LoVo (cell line): ENCODE measurements at regions not wholly inside any gene's neighbourhood (a gene's known extent, or its start where the extent isn't known, plus 50 kb on each side); places are given as distances from the start of the nearest gene placed in this dataset.
"Not testable (repeated sequence)": the region's sequence is repeated elsewhere in the genome, so short reads cannot be mapped to it uniquely, and the experiment has no call there.

Experiments
- DNase-seq: peaks from one replicate; pipeline ENCODE4 v3.0.0-alpha.2; 2016; ENCODE audit warnings: low spot score

GRCh38 chr1:194816859-194817258 lies 1630.4 kb upstream of the B3GALT2 start:
- DNase-seq, result no peak

DNA sequence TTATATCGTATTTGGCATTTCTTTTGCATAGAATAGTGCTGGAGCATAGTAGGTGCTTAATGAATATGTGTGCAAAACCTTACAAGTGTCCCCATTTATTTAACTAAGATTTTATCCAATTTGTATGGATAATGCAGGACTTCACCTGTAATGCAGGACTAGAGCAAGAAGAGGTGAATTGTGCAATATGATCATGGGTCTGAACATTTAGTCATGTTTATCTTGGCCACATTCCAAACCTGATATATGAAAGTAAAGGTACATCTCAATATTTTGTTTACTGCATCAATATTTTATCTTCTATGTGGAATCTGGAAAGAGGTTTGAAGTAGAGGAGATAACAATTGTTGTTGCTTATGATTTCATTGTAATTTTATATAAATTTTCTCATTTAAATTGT lies 1626.7 kb upstream of the B3GALT2 start:
- no peak for DNase-seq

- DNase-seq, result no peak
Observed at GRCh38 chr1:194809665-194810064, 1623.3 kb upstream of the B3GALT2 start.

GRCh38 chr1:194809215-194809614 lies 1622.8 kb upstream of the B3GALT2 start:
- no peak for DNase-seq

- no peak for DNase-seq
Observed at GRCh38 chr1:194807530-194808220, 1621.3 kb upstream of the B3GALT2 start.

- no peak for DNase-seq
Observed at GRCh38 chr1:194802572-194802971, 1616.2 kb upstream of the B3GALT2 start.

DNA sequence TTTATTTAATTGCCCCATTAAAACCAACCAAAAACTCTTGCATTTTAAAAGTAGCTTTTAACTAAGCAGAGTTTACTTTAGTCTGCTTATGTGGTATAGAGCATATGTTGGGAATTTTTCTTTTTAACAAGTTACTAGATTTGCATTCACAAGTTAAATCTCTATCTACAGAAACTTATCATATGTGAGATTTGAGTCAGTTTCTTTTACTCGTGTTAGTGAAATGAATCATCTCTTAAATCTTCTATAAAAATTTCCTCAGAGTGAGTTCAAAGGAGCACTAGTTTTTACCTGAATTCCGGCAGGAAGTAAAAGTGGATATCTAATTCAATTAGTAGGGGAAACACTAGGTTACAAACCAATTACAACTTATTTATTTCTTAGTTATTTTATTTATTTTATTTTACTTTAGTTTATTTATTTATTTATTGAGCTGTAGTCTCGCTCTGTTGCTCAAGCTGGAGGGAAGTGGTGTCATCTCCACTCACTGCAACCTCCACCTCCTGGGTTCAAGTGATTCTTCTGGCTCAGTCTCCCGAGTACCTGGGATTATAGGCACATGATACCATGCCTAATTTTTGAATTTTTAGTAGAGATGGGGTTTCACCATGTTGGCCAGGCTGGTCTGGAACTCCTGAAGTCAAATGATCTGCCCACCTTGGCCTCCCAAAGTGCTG lies 1609.6 kb upstream of the B3GALT2 start:
- DNase-seq, result no peak

DNA sequence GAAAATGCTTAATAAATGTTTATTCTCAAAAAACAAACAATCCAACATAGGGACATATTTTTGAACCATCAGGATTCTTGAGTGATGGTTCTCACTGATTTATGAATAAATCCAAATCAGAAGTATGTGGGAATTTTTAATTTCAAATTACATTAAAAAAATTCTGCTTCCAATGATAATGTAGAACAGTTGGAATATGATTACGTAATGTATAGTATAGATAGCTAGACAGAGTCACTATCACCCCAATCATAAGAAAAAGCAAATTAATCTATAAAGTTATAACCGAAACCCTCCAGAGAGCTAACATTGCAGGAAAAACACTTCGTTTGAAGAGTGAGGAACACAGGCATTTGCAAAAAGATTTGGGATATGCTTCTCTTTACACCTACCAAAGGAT lies 1600.6 kb upstream of the B3GALT2 start:
- no peak for DNase-seq

- DNase-seq, result no peak
Observed at GRCh38 chr1:194786027-194786426, 1599.6 kb upstream of the B3GALT2 start.

- no peak for DNase-seq
Observed at GRCh38 chr1:194776657-194777056, 1590.2 kb upstream of the B3GALT2 start.

DNA sequence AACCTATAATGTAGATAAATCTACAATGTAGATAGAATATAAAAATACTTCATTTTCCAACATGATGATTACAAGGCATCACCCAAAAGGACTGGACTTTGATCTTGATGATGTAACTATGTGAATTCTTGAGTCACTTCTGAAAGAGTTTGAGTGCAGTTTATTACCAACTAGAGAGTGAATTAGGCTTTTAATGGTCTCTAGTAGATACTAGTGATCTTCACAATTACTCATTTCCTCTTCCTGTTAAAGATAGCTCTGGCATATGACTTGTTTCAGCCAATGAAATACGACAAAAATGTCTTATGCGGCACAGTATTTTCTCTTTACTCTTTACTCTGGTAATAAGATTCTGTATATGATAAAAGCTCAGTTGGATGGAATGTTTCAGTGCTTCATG lies 1588.1 kb upstream of the B3GALT2 start:
- peak; percentile 3 for DNase-seq

DNA sequence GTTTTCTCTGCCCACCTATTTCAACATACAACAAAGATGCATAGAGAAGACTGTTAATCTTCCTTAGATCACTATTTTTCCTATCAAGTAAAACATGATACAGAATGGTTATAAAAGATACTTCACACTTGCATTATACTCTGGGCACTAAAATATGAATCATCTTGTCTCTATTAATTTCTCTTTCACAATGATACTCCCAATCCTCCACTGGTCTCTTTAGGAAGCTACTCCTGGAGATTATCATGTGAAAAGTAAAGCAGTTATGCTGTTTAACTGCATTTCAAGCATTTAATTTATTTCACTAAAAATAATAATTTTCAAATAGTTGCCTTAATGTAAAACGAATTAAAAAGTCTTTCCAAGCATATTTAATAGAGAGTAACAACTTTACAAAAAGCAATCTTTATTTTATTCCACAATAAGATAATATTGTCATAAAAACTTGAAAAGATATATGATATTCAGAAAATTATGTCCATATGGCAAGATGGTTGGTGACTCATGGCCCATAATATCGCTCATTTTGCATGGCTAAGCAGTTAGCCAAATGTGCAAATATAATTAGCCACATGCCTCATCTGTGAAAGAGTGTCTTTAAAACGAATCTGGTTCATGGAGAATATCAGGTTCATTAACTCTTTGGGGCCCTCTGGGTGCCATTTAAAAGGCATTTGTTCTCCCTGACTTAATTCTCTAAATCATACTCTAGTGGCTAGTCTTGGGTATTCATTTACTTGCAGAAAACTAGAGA lies 1569.0 kb upstream of the B3GALT2 start:
- no peak for DNase-seq

DNA sequence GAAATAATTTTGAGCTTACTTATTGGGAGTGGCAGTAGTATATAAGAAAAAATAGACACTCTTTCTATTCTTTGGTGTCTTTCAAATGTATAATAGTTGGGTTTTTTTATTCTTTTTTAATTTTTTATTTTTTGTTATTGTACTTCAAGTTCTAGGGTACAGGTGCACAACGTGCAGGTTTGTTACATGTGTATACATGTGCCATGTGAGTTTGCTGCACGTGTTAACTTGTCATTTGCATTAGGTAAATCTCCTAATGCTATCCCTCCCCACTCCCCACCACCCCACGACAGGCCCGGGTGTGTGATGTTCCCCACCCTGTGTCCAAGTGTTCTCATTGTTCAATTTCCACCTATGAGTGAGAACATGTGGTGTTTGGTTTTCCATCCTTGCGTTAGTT lies 1552.4 kb upstream of the B3GALT2 start:
- DNase-seq, result not testable (repeated sequence)

GRCh38 chr1:194734970-194735369 lies 1548.6 kb upstream of the B3GALT2 start:
- no peak for DNase-seq

DNA sequence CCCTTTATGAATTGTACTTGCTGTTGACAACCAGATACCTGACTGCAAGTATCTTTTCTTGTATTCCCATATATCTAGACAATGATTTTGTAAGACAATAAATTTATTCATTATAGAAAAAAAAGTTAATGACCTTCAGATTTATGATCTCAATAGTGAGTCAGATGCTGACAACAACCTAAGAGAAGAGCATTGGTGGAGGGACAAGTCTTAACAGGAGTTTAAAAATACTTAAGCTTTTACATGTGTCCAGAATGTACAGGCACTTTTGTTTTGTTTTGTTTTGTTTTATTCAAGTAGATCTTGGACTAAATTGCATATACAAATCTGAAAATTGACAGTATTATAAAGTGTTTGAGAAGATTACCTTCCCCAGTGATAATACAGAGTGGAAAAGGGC lies 1544.6 kb upstream of the B3GALT2 start:
- no peak for DNase-seq

DNA sequence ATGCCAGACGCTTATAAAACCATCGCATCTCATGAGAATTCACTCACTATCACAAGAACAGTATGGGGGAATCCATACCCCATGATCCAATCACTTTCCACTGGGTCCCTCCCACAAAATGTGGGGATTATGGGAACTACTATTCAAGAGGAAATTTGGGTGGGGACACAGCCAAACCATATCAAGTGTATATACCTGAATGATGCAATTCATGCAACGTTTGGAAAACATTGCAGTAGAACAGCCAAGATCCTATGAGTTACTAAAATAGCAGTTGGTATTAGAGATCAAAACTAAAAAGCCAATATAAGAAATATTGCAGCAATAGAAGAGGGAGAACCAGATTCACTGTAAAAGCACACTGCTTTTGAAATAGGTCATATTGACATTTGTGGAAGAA lies 1543.9 kb upstream of the B3GALT2 start:
- no peak for DNase-seq

GRCh38 chr1:194723067-194723466 lies 1536.7 kb upstream of the B3GALT2 start:
- no peak for DNase-seq

- no peak for DNase-seq
Observed at GRCh38 chr1:194717941-194718340, 1531.5 kb upstream of the B3GALT2 start.

DNA sequence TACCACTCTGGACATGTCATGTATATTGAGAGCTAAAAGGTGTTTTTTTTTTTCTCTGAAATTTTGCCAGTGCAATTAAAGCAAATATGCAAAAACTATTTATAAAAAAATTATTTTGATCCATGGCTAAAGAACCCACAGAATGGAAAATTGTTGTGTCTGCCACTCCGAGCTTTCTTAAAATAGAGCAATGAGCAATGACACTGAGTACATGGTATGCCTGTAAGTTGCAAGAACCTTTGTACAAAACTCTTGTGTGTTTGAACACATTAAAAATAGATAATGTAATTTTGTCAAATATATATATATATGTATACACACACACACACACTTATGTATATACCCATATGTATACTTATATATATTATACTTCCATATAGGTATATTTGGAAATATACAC lies 1530.9 kb upstream of the B3GALT2 start:
- DNase-seq, result no peak

GRCh38 chr1:194710671-194711070 lies 1524.3 kb upstream of the B3GALT2 start:
- no peak for DNase-seq

- no peak for DNase-seq
Observed at GRCh38 chr1:194709439-194709838, 1523.0 kb upstream of the B3GALT2 start.

GRCh38 chr1:194707074-194707473 lies 1520.7 kb upstream of the B3GALT2 start:
- DNase-seq, result no peak
